ENCODE measurements at regions not wholly inside any gene's neighbourhood (a gene's known extent, or its start where the extent isn't known, plus 50 kb on each side); places are given as distances from the start of the nearest gene placed in this dataset.
"Not testable (repeated sequence)": the region's sequence is repeated elsewhere in the genome, so short reads cannot be mapped to it uniquely, and the experiment has no call there.

GRCh38 chr3:5701005-5701404 lies 513.5 kb downstream of the EDEM1 start:
- not testable (repeated sequence) for DNase-seq

DNA sequence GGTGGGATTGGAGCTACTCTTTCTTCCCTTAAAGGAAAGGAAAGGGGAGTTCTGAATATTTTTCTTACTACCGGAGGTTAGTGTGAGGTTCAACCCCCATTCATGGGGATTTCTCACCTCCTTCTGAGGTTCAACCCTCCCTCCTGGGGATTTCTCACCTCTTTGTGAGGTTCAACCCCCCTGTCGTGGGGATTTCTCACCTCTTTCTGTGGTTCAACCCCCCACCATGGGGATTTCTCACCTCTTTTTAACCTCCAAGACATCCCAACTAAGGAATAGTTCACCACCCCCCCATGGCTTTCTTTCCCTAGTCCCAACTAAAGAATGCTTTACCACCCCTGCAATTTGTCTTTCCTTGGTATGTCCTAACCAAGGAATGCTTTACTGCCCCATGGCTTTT lies 520.3 kb downstream of the EDEM1 start:
- no peak for DNase-seq

DNA sequence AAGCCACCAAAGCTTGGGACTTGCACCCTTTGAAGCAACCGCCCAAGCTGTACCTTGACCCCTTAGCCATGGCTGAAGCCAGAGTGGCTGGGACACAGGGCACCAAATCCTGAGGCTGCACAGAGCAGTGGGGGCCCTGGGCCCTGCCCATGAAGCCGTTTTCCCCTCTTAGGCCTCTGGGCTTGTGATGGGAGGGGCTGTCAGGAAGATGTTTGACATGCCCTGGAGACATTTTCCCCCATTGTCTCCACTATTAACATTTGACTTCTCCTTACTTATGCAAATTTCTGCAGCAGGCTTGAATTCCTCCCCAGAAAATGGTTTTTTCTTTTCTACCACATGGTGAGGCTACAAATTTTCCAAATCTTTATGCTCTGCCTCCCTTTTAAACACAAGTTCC lies 522.2 kb downstream of the EDEM1 start:
- no peak for DNase-seq

DNA sequence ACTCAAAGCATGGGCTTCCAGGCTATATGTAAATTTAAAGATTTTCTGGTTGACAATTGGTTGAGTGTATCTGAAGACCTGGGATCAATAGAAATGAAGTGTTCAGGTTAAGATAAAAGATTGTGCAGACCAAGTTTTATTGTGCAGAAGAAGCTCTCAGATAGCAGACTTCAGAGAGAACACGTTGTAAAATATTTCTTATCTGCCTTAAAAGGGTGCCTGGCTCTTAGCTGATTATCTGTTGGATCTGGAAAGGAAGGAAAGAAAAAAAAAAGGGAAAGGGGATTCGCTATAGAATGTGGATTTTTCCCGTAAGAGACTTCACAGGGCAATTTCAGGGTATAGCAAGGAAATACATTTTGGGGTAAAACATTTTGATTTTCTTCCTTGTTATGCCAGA lies 523.2 kb downstream of the EDEM1 start:
- DNase-seq, result no peak

GRCh38 chr3:5717254-5717653 lies 529.7 kb downstream of the EDEM1 start:
- no peak for DNase-seq

DNA sequence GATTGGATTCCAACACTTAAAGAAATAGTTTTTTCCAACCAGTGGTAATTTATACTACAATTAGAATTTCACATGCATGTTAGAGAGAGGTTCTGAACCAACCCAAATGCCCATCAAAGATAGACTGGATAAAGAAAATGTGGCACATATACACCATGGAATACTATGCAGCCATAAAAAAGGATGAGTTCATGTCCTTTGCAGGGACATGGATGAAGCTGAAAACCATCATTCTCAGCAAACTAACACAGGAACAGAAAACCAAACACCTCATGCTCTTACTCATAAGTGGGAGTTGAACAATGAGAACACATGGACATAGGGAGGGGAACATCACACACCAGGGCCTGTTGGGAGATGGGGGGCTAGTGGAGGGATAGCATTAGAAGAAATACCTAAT lies 532.2 kb downstream of the EDEM1 start:
- not testable (repeated sequence) for DNase-seq

GRCh38 chr3:5725801-5726200 lies 538.3 kb downstream of the EDEM1 start:
- DNase-seq, result no peak

DNA sequence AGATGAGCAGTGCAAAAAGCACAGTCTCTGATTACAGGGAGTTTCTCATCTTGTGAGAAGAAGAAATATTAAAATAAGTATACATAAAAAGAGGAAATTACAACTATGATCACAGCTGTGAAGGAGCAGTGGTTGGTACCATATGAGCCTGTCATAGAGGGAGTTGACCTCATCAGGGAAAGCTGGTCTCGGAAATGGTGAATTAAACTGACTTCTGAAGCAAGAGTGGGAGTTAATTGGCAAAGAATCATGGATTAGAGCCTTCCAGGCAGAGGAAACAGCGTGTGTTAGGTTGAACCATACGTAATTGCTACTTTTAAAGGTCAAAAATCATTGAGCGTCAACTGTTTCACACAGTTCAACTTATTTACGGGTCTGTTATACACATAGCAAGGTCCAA lies 539.1 kb downstream of the EDEM1 start:
- DNase-seq, result no peak

GRCh38 chr3:5727743-5728484 lies 540.4 kb downstream of the EDEM1 start:
- DNase-seq, result no peak

DNA sequence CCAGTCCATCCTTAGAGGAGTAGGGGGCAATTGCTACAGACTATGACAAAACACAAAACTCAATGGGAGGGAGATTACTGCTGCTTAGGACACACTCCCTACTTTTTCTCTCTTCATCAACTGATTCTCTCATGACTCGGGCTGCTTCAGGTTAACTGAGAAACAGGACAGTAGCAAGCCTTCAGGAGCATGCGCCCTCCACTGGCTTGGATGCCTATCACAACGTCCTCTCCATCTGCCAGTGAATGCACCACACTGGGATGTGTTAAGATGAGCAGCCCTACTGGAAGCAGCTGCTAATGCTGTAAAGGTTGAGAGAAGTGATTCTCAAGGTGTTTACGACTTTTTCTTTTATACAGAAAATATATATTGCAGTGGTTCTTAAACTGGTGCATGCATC lies 542.3 kb downstream of the EDEM1 start:
- DNase-seq, result no peak

DNA sequence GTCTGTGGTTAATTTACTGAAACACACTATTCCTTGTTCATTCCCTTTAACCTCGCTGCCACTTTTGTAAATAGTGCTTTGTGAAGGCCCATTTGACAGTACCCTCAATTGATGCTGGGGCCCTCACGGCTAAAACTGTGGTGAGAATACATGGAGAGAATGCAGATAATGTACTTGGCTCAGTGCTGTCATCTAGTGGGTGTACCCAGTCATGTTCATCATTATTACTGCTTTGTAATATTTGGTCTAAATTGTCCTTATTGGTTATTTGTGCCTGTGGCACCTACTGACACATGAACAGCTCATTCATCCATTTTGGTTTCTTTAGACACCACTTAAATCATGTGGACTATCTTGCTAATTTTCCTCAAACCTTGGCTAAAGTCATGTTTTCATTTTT lies 543.6 kb downstream of the EDEM1 start:
- no peak for DNase-seq

DNA sequence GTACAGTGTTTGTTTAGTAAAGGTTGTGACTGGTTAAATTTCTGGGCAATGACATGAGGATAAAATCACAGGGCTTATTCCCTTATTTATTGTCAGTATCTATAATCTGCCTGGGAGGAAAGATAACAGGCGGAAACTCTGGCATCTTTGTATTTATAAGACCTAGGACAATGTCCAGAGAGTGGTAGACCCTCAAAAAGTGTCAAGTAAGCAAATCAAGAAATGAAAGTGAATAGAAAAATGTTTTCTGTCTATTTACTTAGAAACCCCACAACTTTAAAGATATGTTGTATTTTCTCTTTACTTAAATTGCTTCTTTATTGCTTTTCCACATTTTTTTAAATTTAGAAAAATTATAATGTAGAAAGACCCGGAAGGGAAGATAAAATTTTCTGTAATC lies 544.6 kb downstream of the EDEM1 start:
- no peak for DNase-seq

- DNase-seq, result no peak
Measured at GRCh38 chr3:5733995-5734394, 546.5 kb downstream of the EDEM1 start.

- DNase-seq, result no peak
Measured at GRCh38 chr3:5735896-5736295, 548.4 kb downstream of the EDEM1 start.

DNA sequence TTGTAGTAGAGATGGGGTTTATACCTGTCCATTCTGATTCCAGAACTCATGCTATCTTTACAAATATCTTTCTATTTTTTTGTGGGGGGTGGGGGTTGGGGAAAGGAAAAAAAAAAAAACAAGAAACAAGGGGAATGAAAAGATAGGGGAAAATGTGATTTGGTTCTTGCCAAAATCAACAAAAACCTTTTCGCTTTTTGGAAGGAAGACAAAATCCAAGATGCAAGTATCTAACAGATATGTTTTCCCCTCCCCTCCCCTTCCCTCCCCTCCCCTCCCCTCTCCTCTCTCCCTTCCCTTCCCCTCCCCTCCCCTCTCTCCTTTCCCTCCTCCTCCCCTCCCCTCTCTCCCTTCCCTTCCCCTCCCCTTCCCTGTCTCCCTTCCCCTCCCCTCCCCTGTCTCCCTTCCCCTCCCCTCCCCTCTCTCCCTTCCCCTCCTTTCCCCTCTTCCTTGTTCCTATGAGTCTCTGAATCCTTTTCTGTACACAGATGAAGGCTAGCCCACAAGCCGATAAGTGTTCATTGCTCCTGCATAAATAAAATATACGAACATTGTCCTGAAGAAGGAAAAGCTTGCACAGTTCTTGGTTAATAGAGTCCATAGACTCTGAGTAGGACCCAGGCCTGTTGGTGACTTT lies 551.9 kb downstream of the EDEM1 start:
- DNase-seq, result no peak

DNA sequence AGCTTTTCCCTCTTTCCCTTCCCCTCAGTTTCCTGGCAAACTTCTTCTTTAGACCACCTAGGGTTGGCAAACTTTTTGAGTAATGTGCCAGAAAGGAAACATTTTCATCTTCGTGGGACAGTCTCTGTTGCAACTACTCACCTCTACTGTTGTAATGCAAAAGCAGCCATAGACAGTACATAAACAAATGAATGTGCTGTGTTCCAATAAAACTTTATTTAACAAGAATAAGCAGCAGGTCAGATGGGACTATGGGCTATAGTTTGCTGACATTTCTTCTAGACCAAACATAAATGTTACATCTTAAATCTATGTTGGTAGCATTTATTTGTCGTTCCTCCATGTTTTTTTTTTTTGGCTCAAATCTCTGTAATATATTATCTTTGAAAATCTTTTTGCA lies 552.4 kb downstream of the EDEM1 start:
- no peak for DNase-seq

DNA sequence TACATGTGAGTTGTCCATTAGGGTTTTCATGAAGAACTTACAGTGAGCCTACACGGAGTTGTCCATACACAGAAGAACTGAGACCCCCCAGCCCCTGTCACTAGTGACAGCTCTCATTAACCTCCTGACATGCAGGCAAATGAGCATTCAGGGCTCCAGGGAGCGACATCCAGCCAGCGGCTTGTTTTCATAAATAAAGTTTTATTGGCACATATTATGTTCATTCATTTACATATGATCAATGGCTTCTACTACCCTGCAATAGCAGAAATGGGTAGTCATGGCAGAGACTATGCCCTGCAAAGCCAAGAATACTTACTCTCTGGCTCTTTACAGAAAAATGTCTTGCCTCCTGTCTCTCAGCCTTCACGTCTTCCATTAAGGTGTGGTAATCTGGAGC lies 553.5 kb downstream of the EDEM1 start:
- no peak for DNase-seq

- DNase-seq, result no peak
Measured at GRCh38 chr3:5750091-5750490, 562.6 kb downstream of the EDEM1 start.

DNA sequence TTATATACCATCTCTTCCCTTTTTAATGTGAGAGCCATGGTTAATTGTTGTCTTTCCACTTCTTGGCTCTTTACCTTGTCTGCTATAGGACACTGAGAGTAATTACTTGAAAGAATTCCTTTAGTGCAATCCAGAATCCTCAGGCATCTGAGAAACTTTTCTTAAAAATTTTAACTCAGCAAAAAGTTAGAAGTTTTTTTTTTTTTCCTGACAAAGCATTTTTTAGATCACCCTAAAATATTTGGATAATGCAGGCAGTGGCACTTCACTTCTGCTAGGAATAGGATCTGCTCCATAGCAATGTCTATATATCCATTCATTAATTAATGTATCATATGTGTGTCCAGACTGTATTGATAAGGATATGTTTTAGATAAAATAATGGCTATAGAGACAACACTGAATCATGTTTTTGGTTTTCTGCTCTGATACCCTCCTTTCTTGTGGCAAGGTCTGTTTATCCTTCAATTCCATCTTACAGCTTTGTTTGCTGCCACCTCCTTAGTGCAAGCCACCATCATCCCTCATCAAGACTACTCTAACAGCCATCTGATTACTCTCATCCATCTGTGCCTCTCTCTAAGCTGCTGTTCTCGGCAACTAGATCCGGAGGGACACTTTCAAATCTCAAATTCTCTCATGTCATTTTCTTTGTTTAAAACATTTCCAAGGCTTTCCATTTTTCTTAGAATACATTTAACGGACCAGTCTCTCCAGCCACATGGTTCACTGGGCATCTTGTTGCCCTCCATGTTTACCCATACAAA lies 563.5 kb downstream of the EDEM1 start:
- DNase-seq, result no peak

- no peak for DNase-seq
Measured at GRCh38 chr3:5754602-5755001, 567.1 kb downstream of the EDEM1 start.

DNA sequence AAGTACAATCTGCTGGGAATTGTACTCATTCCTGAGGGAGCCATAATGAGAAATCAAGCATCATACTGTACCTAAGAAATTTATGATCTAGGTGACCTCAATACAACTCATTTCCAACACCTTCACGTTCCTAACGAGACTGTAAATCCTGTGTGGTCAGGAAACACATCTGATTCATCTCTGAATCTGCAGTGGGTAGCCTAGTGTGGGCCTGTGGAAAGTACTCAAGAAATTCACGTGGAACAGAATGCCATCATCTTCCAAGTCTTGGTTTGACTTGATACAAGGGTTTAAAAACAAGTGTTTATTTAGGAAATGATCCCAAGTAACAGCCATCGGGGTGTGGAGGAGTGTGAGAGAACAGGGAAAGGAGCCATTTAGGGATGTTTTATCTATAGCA lies 568.9 kb downstream of the EDEM1 start:
- DNase-seq, result no peak

DNA sequence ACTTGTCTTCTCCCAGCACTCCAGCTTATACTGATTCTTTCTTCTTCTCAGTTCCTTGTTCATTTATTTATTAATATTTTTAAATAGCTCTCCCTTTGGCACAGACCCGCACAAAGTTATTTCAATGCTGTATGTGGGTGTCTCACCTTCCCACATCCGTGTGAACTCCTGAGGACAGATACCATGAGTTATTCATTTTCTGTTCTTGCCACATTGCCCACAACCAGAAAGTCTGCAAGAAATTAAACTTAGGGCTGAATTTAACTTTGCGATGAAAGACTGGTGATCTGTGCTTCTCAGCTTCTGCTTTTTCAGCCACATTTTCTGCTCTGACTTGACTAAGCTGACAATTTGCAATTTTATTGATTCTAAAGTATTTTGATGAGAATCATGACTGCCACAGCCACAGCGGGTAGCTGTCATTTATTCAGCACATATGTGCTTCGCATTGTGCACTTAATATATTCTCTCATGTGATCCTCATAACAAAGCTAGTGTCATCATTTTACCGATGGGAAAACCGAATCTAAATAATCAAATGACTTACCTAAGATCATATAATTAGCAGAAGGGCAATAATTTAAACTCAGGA lies 569.8 kb downstream of the EDEM1 start:
- no peak for DNase-seq

DNA sequence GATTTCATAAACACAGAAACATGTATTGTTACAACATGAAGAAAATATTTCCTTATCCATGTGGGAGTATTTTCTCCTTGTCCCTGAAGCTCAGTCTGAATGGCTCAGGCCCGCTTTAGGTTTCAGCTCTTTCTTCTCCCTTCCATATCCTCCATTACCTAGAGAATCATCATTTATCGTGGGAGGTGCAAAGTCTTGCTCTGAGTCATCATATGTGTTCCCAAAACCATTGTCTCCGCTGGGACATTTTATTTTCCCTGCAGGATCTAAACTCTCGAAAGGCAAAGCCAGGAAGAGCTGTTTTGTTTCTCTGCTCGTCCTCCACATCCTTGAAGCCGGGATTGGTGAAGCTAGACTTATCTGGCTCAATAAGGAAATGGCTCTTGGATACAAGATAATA lies 571.2 kb downstream of the EDEM1 start:
- no peak for DNase-seq

GRCh38 chr3:5762506-5762905 lies 575.0 kb downstream of the EDEM1 start:
- DNase-seq, result no peak

Measured in T-helper 1 cell (primary cell).